ENCODE measurements at regions not wholly inside any gene's neighbourhood (a gene's known extent, or its start where the extent isn't known, plus 50 kb on each side); places are given as distances from the start of the nearest gene placed in this dataset.

- no peaks in the 10 kb centered on the region for H3K9me3 ChIP-seq (ENCODE audit: control insufficient read depth in 1 of 2, insufficient read depth in 1 of 2, low read depth in 1 of 2, low read length in 2 of 2)
- H4K20me1 ChIP-seq (ENCODE audit: insufficient read depth): no peaks in the 10 kb centered on the region
- ChIA-PET POLR2A (no interaction called here), CTCF (no interaction called here), RAD21 (ENCODE audit: low non-redundant PET in 1 of 2, low total read pairs in 2 of 2, uncharacterized antibody in 2 of 2, unreplicated experiment in 2 of 2) (no interaction called here)
- no peak for TF ChIP-seq EZH2phosphoT487 (IDR thresholded peaks at IDR 0.05; ENCODE audit: borderline replicate concordance)
- no peak for TF ChIP-seq POLR2AphosphoS5 (IDR thresholded peaks at IDR 0.05; ENCODE audit: low read depth, low read length)
- TF ChIP-seq MAX (IDR thresholded peaks at IDR 0.05): no peak
- TF ChIP-seq EGR1 (IDR thresholded peaks at IDR 0.05; ENCODE audit: low read depth): no peak
- no peak for TF ChIP-seq ZNF274 (IDR thresholded peaks at IDR 0.05; ENCODE audit: low read depth, low read length)
- TF ChIP-seq YY1 (IDR thresholded peaks at IDR 0.05; ENCODE audit: extremely low read depth, insufficient replicate concordance, low read depth, low read length): no peak
- TF ChIP-seq EZH2 (IDR thresholded peaks at IDR 0.05): no peak
- no peak for TF ChIP-seq ZFX (IDR thresholded peaks at IDR 0.05)
- no peak for TF ChIP-seq SRF (IDR thresholded peaks at IDR 0.05; ENCODE audit: low read depth)
- TF ChIP-seq ZBTB33 (IDR thresholded peaks at IDR 0.05; ENCODE audit: extremely low read depth, insufficient replicate concordance, low read length): no peak
- TF ChIP-seq RAD21 (IDR thresholded peaks at IDR 0.05; ENCODE audit: low read depth): no peak
- TF ChIP-seq REST (IDR thresholded peaks at IDR 0.05; ENCODE audit: low read depth): no peak
- no peak for TF ChIP-seq CTCF (IDR thresholded peaks at IDR 0.05 in 2 of 3, conservative IDR thresholded peaks at IDR 0.05 in 1 of 3; ENCODE audit: borderline replicate concordance in 1 of 3, insufficient read depth in 1 of 3, low read depth in 2 of 3, low read length in 2 of 3)
- TF ChIP-seq SIN3A (IDR thresholded peaks at IDR 0.05; ENCODE audit: low read depth): no peak
- TF ChIP-seq POLR2A (IDR thresholded peaks at IDR 0.05; ENCODE audit: borderline replicate concordance, extremely low read depth, insufficient read depth, insufficient read length): no peak
- TF ChIP-seq ATF3 (IDR thresholded peaks at IDR 0.05): no peak
- H3K9me2 ChIP-seq (ENCODE audit: insufficient read depth): no peaks in the 10 kb centered on the region
- no peaks in the 10 kb centered on the region for H3K79me2 ChIP-seq (ENCODE audit: insufficient read depth, low read length)
- H3K27ac ChIP-seq (ENCODE audit: low read depth, low read length): no peak overlapping the region
- no peaks in the 10 kb centered on the region for H3K4me1 ChIP-seq (ENCODE audit: control insufficient read depth in 1 of 2, insufficient read depth in 2 of 2, low read length in 2 of 2)
- H3K4me3 ChIP-seq (replicated peaks in 1 of 2; ENCODE audit: low read depth in 1 of 2, low read length in 2 of 2): no peak overlapping the region
- H3K36me3 ChIP-seq (ENCODE audit: control insufficient read depth in 1 of 2, insufficient read depth in 2 of 2, low read length in 2 of 2): no peaks in the 10 kb centered on the region
- H3K27me3 ChIP-seq (ENCODE audit: insufficient read depth, low read length): no peaks in the 10 kb centered on the region
- no peak overlapping the region for H3K4me2 ChIP-seq (ENCODE audit: low read length)
- no peak overlapping the region for H3K9ac ChIP-seq (ENCODE audit: low read length)
- no peak for ATAC-seq
- intact Hi-C loops (cut with micrococcal nuclease): no loop called here
- no peak overlapping the region for H2AFZ ChIP-seq (ENCODE audit: low read depth, low read length, poor library complexity, severe bottlenecking)
- no peak for DNase-seq (ENCODE audit: low read depth, low spot score)
- no TSS peak for BruUV-seq (replicated peaks)
Measured at GRCh38 chr6:1104988-1105670, 206.8 kb upstream of the FOXQ1 start.
